HepG2 (cell line): ENCODE measurements at regions not wholly inside any gene's neighbourhood (a gene's known extent, or its start where the extent isn't known, plus 50 kb on each side); places are given as distances from the start of the nearest gene placed in this dataset.
"Not testable (repeated sequence)": the region's sequence is repeated elsewhere in the genome, so short reads cannot be mapped to it uniquely, and the experiment has no call there.

Experiments
- CEBPB ChIP-seq: IDR thresholded peaks from 2 replicates; pipeline ENCODE4 v1.6.1; 2011; ENCODE audit warnings: low read depth, low read length, improper control_type of control experiment, borderline replicate concordance
- CTCF ChIP-seq: sonication (generic); formaldehyde crosslinking; IDR thresholded peaks from 2 replicates; pipeline ENCODE4 v1.5.0; 2020; ENCODE audit warnings: mild to moderate bottlenecking, missing genetic modification reagents, moderate library complexity
- KLF13 ChIP-seq: sonication (generic); formaldehyde crosslinking; IDR thresholded peaks from 2 replicates; pipeline ENCODE4 v1.4.0; 2020; ENCODE audit warnings: mild to moderate bottlenecking, missing genetic modification reagents
- WIZ ChIP-seq: sonication (generic); formaldehyde crosslinking; IDR thresholded peaks from 2 replicates; pipeline ENCODE4 v1.5.1; 2020; ENCODE audit warnings: mild to moderate bottlenecking, missing genetic modification reagents
- ZC3H4 ChIP-seq: sonication (generic); formaldehyde crosslinking; IDR thresholded peaks from 2 replicates; pipeline ENCODE4 v1.4.0; 2020; ENCODE audit warnings: missing genetic modification reagents, borderline replicate concordance
- ZKSCAN8 ChIP-seq: IDR thresholded peaks from 2 replicates; pipeline ENCODE4 v1.6.1; 2016; ENCODE audit warnings: borderline replicate concordance, missing genetic modification reagents, missing compliant biosample characterization
- ZNF567 ChIP-seq: sonication (generic); formaldehyde crosslinking; IDR thresholded peaks from 2 replicates; pipeline ENCODE4 v1.8.1; 2023; ENCODE audit warnings: mild to moderate bottlenecking, missing genetic modification reagents, borderline replicate concordance

GRCh38 chr3:76315906-76316305, 530.6 kb upstream of the ZNF717 start:
- not testable (repeated sequence) for TF ChIP-seq ZKSCAN8 (CRISPR knock-in tag); WIZ (CRISPR knock-in tag); ZNF567; CEBPB; ZC3H4 (CRISPR knock-in tag); CTCF (CRISPR knock-in tag); KLF13 (CRISPR knock-in tag)
